Ovary (tissue), 7 donors: ENCODE measurements at regions not wholly inside any gene's neighbourhood (a gene's known extent, or its start where the extent isn't known, plus 50 kb on each side); places are given as distances from the start of the nearest gene placed in this dataset.

ENCODE experiments used
- DNase-seq, 5 donors: peaks; one replicate each; pipeline ENCODE4 v3.0.0-alpha.2; 2019 to 2020
- H3K27ac ChIP-seq, 2 donors: fragments of 200-600 bp; one replicate each; pipeline versions ENCODE4 v1.5.1 to v1.8.0; 2019 to 2022
- H3K27me3 ChIP-seq: fragments of 200-600 bp; one replicate; pipeline ENCODE4 v1.8.0; 2022
- H3K36me3 ChIP-seq: fragments of 200-600 bp; sonication (generic); one replicate; pipeline ENCODE4 v1.5.1; 2019
- H3K4me1 ChIP-seq: one replicate; pipeline ENCODE4 v1.8.1; 2013; ENCODE audit warnings: mild to moderate bottlenecking, moderate library complexity; ENCODE audit not compliant: insufficient read depth
- H3K4me3 ChIP-seq: fragments of 200-600 bp; sonication (generic); one replicate; pipeline ENCODE4 v1.5.1; 2017
- H3K9me3 ChIP-seq, 2 donors: fragments of 200-600 bp in 1 of 2; sonication (generic) in 1 of 2; one replicate each; pipeline versions ENCODE4 v1.5.1 to v1.8.1; 2013 to 2019; ENCODE audit warnings: mild to moderate bottlenecking in 1 of 2, moderate library complexity in 1 of 2
- CTCF ChIP-seq, 3 donors: fragments of 450-650 bp in 2 of 3; fragments of 200-600 bp in 1 of 3; IDR thresholded peaks; one replicate each; pipeline versions ENCODE4 v1.5.1 to v1.8.0; 2016 to 2022; ENCODE audit warnings: antibody characterized with exemption in 3 of 3, mild to moderate bottlenecking in 1 of 3
- EP300 ChIP-seq: sonication (generic); formaldehyde crosslinking; IDR thresholded peaks from one replicate; pipeline ENCODE4 v1.6.1; 2017; ENCODE audit warnings: antibody characterized with exemption
- POLR2A ChIP-seq: fragments of 450-650 bp; IDR thresholded peaks from one replicate; pipeline ENCODE4 v1.6.1; 2017; ENCODE audit warnings: antibody characterized with exemption, mild to moderate bottlenecking, moderate library complexity
- WGBS, 3 donors: extraction: QIAGEN DNeasy Blood & Tissue Kit in 1 of 3; methylation state at CpG; one replicate each; pipeline versions ENCODE4 v1.1.5 to v1.1.7; 2013 to 2017; 5-methylcytosine and 5-hydroxymethylcytosine counted together
- intact Hi-C, 4 donors: fragments of 100-400 bp; cut with DNase I; formaldehyde crosslinking; loops; one replicate each; pipeline versions ENCODE4 v1.11.0 to v1.15.1; 2022 to 2023
- donor health status: DM: no; HTN: no; CAD: no; lungs with moderate emphysema.
- donor health status: DM: no; HTN: no; CAD: no.
- donor health status: Bipolar disorder and iron deficiency.
- donor health status: DM: no; HTN: no; CAD: no.
- donor health status: DM: yes; HTN: yes; CAD: no.

GRCh38 chr1:60949826-60950197 lies 132.5 kb upstream of the NFIA start:
- DNase-seq = no peak
- intact Hi-C loops = no loop called here
- Histone ChIP-seq H3K4me1 (peaks cover 1% of the 10 kb centered on the region), H3K27ac (no peak overlapping the region), H3K27me3 (no peaks in the 10 kb centered on the region), H3K36me3 (no peaks in the 10 kb centered on the region), H3K9me3 (peaks cover 0 to 1% of the 10 kb centered on the region in 2 donors), H3K4me3 (no peak overlapping the region)
- 89 to 95% (median 94%) methylated on average over 3 of the region's 3 CpGs for WGBS, 3 donors
- TF ChIP-seq POLR2A = no peak
- TF ChIP-seq EP300 = no peak
- TF ChIP-seq CTCF (IDR thresholded peaks at IDR 0.05) = no peak

- DNase-seq = no peak
- H3K27me3 ChIP-seq = no peaks in the 10 kb centered on the region
- no peaks in the 10 kb centered on the region for H3K9me3 ChIP-seq
- H3K4me3 ChIP-seq = no peak overlapping the region
- 63 to 70% (median 65%) methylated on average over 5 of the region's 5 CpGs for WGBS, 3 donors
- peaks cover 1% of the 10 kb centered on the region for H3K4me1 ChIP-seq
- TF ChIP-seq POLR2A = no peak
- no peak for TF ChIP-seq CTCF (IDR thresholded peaks at IDR 0.05)
- no peak for TF ChIP-seq EP300
- H3K36me3 ChIP-seq = no peaks in the 10 kb centered on the region
- no peak overlapping the region for H3K27ac ChIP-seq
- intact Hi-C loops = no loop called here
Observed at GRCh38 chr1:60949154-60949825, 133.1 kb upstream of the NFIA start.

GRCh38 chr1:60948486-60948885 lies 133.9 kb upstream of the NFIA start:
- no peak overlapping the region for H3K27ac ChIP-seq
- intact Hi-C loops = no loop called here
- H3K27me3 ChIP-seq = no peaks in the 10 kb centered on the region
- TF ChIP-seq EP300 (no peak), CTCF (IDR thresholded peaks at IDR 0.05) (no peak), POLR2A (no peak)
- WGBS, 3 donors = 59 to 85% (median 72%) methylated on average over 1 of the region's 1 CpG
- H3K4me1 ChIP-seq = peaks cover 1% of the 10 kb centered on the region
- H3K36me3 ChIP-seq = no peaks in the 10 kb centered on the region
- no peak overlapping the region for H3K4me3 ChIP-seq
- no peaks in the 10 kb centered on the region for H3K9me3 ChIP-seq
- DNase-seq = no peak

GRCh38 chr1:60947367-60947766 lies 135.0 kb upstream of the NFIA start:
- 92% methylated on average over 3 of the region's 3 CpGs for WGBS, 3 donors
- Histone ChIP-seq H3K27ac (no peak overlapping the region), H3K9me3 (no peaks in the 10 kb centered on the region), H3K4me3 (no peak overlapping the region), H3K4me1 (peaks cover 1% of the 10 kb centered on the region), H3K36me3 (no peaks in the 10 kb centered on the region), H3K27me3 (no peaks in the 10 kb centered on the region)
- no peak for DNase-seq
- intact Hi-C loops = no loop called here
- no peak for TF ChIP-seq POLR2A
- no peak for TF ChIP-seq EP300
- no peak for TF ChIP-seq CTCF (IDR thresholded peaks at IDR 0.05)
